B cell (primary cell): ENCODE measurements at regions not wholly inside any gene's neighbourhood (a gene's known extent, or its start where the extent isn't known, plus 50 kb on each side); places are given as distances from the start of the nearest gene placed in this dataset.

ENCODE experiments used
- ATAC-seq: fragments of 200-7000 bp; cut with Tn5 transposase; one replicate; pipeline ENCODE4 v1.10.0; 2021; ENCODE audit warnings: low read depth, mild to moderate bottlenecking, moderate number of reproducible peaks, moderate library complexity
- CTCF ChIA-PET: fragments of 350-600 bp; sonication (Branson Sonifier 250); formaldehyde crosslinking; loops from one replicate; lab custom pipeline; 2021; ENCODE audit warnings: antibody characterized with exemption, inconsistent platforms; lab: Charles Lee
- POLR2A ChIA-PET: fragments of 350-600 bp; sonication (Branson Sonifier 250); formaldehyde crosslinking; loops from one replicate; lab custom pipeline; 2021; ENCODE audit warnings: antibody characterized with exemption; lab: Charles Lee
- DNase-seq: peaks from one replicate; pipeline ENCODE4 v3.0.0; 2013
- H2AFZ ChIP-seq: 2 replicates; pipeline ENCODE4 v1.6.1; 2012; ENCODE audit warnings: mild to moderate bottlenecking, low read depth, low read length; ENCODE audit not compliant: insufficient read depth, poor library complexity, severe bottlenecking
- H3K27ac ChIP-seq, 2 donors: 1 replicate in 1 of 2; 2 replicates in 1 of 2; pipeline ENCODE4 v1.5.1; 2012 to 2013; ENCODE audit warnings: low read length in 2 of 2, mild to moderate bottlenecking in 2 of 2, moderate library complexity in 1 of 2
- H3K27me3 ChIP-seq, 4 experiments: fragments of 200-600 bp in 1 of 4; sonication (generic) in 1 of 4; replicated peaks in 1 of 4; 1 replicate in 2 of 4; 2 replicates in 2 of 4; pipeline versions ENCODE4 v1.6.1 to v1.7.0; 2013 to 2016; ENCODE audit warnings: low read length in 3 of 4, mild to moderate bottlenecking in 2 of 4, mixed read lengths in 1 of 4, moderate library complexity in 1 of 4; ENCODE audit not compliant: insufficient read depth in 4 of 4, control insufficient read depth in 3 of 4; ENCODE audit errors: control extremely low read depth in 1 of 4
- H3K36me3 ChIP-seq, 2 experiments: replicated peaks in 1 of 2; 1 replicate in 1 of 2; 2 replicates in 1 of 2; pipeline versions ENCODE4 v1.6.1 to v1.7.1; 2013; ENCODE audit warnings: low read length in 1 of 2; ENCODE audit not compliant: insufficient read depth in 2 of 2, control insufficient read depth in 1 of 2; ENCODE audit errors: control extremely low read depth in 1 of 2, extremely low read depth in 1 of 2
- H3K4me1 ChIP-seq, 2 donors: fragments of 200-600 bp in 1 of 2; sonication (generic) in 1 of 2; 1 replicate in 1 of 2; 2 replicates in 1 of 2; pipeline versions ENCODE4 v1.5.1 to v1.6.1; 2013 to 2017; ENCODE audit warnings: low read length in 2 of 2; ENCODE audit not compliant: control insufficient read depth in 2 of 2, insufficient read depth in 2 of 2
- H3K4me2 ChIP-seq: replicated peaks from 2 replicates; pipeline ENCODE3; 2012; ENCODE audit warnings: mild to moderate bottlenecking, low read depth, low read length; ENCODE audit not compliant: poor library complexity, severe bottlenecking
- H3K4me3 ChIP-seq, 5 experiments: fragments of 200-600 bp in 1 of 5; sonication (generic) in 1 of 5; 1 replicate in 3 of 5; 2 replicates in 2 of 5; pipeline versions ENCODE4 v1.5.1 to v1.7.0; 2011 to 2016; ENCODE audit warnings: low read length in 4 of 5, mild to moderate bottlenecking in 4 of 5, low read depth in 2 of 5, control low read depth in 1 of 5, moderate library complexity in 1 of 5; ENCODE audit not compliant: insufficient read depth in 1 of 5; ENCODE audit errors: control extremely low read depth in 1 of 5, extremely low read depth in 1 of 5
- H3K79me2 ChIP-seq: fragments of 200-600 bp; sonication (generic); one replicate; pipeline ENCODE4 v1.6.0; 2016; ENCODE audit warnings: low read length; ENCODE audit not compliant: control insufficient read depth, insufficient read depth
- H3K9ac ChIP-seq: fragments of 200-600 bp; sonication (generic); 2 replicates; pipeline ENCODE4 v1.6.1; 2017; ENCODE audit warnings: mild to moderate bottlenecking, low read length, moderate library complexity
- H3K9me3 ChIP-seq, 3 donors: one replicate each; pipeline versions ENCODE4 v1.6.1 to v1.7.1; 2013; ENCODE audit warnings: low read length in 2 of 3; ENCODE audit not compliant: control insufficient read depth in 2 of 3, insufficient read depth in 1 of 3; ENCODE audit errors: control extremely low read depth in 1 of 3
- H4K20me1 ChIP-seq: 2 replicates; pipeline ENCODE4 v1.6.0; 2012; ENCODE audit warnings: mild to moderate bottlenecking, low read length; ENCODE audit not compliant: insufficient read depth, control insufficient read depth, poor library complexity, severe bottlenecking
- H3K27ac Mint-ChIP-seq: one replicate; pipeline ENCODE4 v1.8.0; 2021; ENCODE audit warnings: mixed read lengths
- H3K27me3 Mint-ChIP-seq: one replicate; pipeline ENCODE4 v1.8.0; 2021; ENCODE audit warnings: mixed read lengths
- H3K4me1 Mint-ChIP-seq: one replicate; pipeline ENCODE4 v1.8.0; 2021; ENCODE audit warnings: mixed read lengths
- H3K4me3 Mint-ChIP-seq: one replicate; pipeline ENCODE4 v1.8.0; 2021; ENCODE audit warnings: mixed read lengths
- H3K9me3 Mint-ChIP-seq: one replicate; pipeline ENCODE4 v1.8.0; 2022; ENCODE audit warnings: mixed read lengths; ENCODE audit not compliant: insufficient read depth
- CTCF ChIP-seq: fragments of 200-600 bp; IDR thresholded peaks from one replicate; pipeline ENCODE4 v1.8.0; 2022; ENCODE audit warnings: antibody characterized with exemption, mild to moderate bottlenecking
- EZH2 ChIP-seq: IDR thresholded peaks from 2 replicates; pipeline ENCODE4 v1.6.1; 2012; ENCODE audit warnings: borderline replicate concordance, low read depth, mild to moderate bottlenecking, moderate library complexity, low read length; ENCODE audit not compliant: insufficient read depth, poor library complexity, severe bottlenecking
- WGBS: methylation state at CpG from one replicate; pipeline ENCODE4 v1.1.5; 2013; ENCODE audit warnings: missing lambda C conversion rate; ENCODE audit not compliant: insufficient coverage; 5-methylcytosine and 5-hydroxymethylcytosine counted together
- intact Hi-C: fragments of 100-400 bp; cut with micrococcal nuclease; formaldehyde crosslinking; loops from one replicate; pipeline ENCODE4 v1.10.0; 2022

DNA sequence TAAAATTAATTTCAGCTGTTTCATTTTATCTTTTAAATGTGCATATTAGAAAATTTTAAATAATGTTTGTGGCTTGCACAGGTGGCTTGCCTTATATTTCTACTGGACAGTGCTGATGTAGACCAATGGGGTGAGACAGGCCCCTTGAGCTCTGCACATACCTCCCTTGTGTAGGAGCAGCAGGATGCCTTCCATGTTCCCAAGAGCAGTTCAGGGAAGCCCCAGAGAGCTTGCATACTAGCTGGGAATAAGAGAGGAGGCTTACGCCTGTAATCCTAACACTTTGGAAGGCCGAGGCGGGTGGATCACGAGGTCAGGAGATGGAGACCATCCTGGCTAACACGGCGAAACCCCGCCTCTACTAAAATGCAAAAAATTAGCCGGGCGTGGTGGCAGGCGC is 61.4 kb downstream of the RFPL4B start:
- WGBS = 95% methylated on average over 10 of the region's 10 CpGs
- Histone ChIP-seq H2AFZ (no peak overlapping the region), H3K9ac (no peak overlapping the region), H3K36me3 (no peaks in the 10 kb centered on the region), H3K9me3 (no peaks in the 10 kb centered on the region), H4K20me1 (no peaks in the 10 kb centered on the region), H3K4me3 (no peak overlapping the region), H3K27me3 (no peaks in the 10 kb centered on the region), H3K4me1 (no peaks in the 10 kb centered on the region), H3K4me2 (no peak overlapping the region), H3K79me2 (no peaks in the 10 kb centered on the region), H3K27ac (no peak overlapping the region)
- TF ChIP-seq CTCF = no peak
- no peak for TF ChIP-seq EZH2
- H3K27ac Mint-ChIP-seq = no peak overlapping the region
- H3K4me3 Mint-ChIP-seq = no peak overlapping the region
- ATAC-seq (no peak), DNase-seq (no peak)
- peaks cover 10% of the 10 kb centered on the region for H3K27me3 Mint-ChIP-seq
- ChIA-PET CTCF (no interaction called here), POLR2A (no interaction called here)
- no peaks in the 10 kb centered on the region for H3K4me1 Mint-ChIP-seq
- no peaks in the 10 kb centered on the region for H3K9me3 Mint-ChIP-seq
- intact Hi-C loops = no loop called here

DNA sequence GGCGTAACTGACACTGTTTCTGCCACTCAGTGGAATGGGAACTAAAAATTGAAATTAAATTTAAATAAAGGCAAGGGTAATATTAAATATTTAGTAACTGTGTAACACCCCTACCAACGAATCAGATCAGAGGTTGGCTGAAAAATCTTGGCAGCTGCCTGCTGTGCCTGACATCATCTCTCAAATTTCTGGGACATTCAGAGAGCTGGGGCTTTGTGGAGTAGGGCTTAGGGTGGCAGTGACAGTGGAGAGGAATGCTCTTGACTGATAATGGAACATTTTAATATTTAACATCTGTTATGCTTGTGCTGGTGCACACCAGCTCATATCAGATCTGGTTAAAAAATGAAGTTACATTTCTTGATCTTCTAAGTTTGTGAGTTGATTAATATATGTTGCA is 62.2 kb downstream of the RFPL4B start:
- intact Hi-C loops = no loop called here
- Histone ChIP-seq H3K36me3 (no peaks in the 10 kb centered on the region), H4K20me1 (no peaks in the 10 kb centered on the region), H3K4me3 (no peak overlapping the region), H3K79me2 (no peaks in the 10 kb centered on the region), H3K9me3 (no peaks in the 10 kb centered on the region), H3K4me2 (no peak overlapping the region), H3K4me1 (no peaks in the 10 kb centered on the region), H3K27me3 (no peaks in the 10 kb centered on the region), H2AFZ (no peak overlapping the region), H3K9ac (no peak overlapping the region), H3K27ac (no peak overlapping the region)
- ChIA-PET CTCF (no interaction called here), POLR2A (no interaction called here)
- Mint-ChIP-seq H3K9me3 (no peaks in the 10 kb centered on the region), H3K4me1 (no peaks in the 10 kb centered on the region), H3K27me3 (peaks cover 17% of the 10 kb centered on the region), H3K4me3 (no peak overlapping the region), H3K27ac (no peak overlapping the region)
- WGBS = no CpG with 5 or more reads among the region's 2 CpGs
- ATAC-seq (no peak), DNase-seq (no peak)
- no peak for TF ChIP-seq CTCF
- TF ChIP-seq EZH2 = no peak
